Stimulated activated CD8-positive, alpha-beta memory T cell treated with anti-CD3 and anti-CD28 coated beads, Interleukin-4, amount 100 ng/mL, for 1 hour (primary cell): ENCODE measurements at regions not wholly inside any gene's neighbourhood (a gene's known extent, or its start where the extent isn't known, plus 50 kb on each side); places are given as distances from the start of the nearest gene placed in this dataset.

ENCODE experiments used
- DNase-seq, 2 donors: peaks; one replicate each; pipeline ENCODE4 v3.0.0-alpha.2; 2020; ENCODE audit warnings: low read depth in 2 of 2, low spot score in 1 of 2

DNA sequence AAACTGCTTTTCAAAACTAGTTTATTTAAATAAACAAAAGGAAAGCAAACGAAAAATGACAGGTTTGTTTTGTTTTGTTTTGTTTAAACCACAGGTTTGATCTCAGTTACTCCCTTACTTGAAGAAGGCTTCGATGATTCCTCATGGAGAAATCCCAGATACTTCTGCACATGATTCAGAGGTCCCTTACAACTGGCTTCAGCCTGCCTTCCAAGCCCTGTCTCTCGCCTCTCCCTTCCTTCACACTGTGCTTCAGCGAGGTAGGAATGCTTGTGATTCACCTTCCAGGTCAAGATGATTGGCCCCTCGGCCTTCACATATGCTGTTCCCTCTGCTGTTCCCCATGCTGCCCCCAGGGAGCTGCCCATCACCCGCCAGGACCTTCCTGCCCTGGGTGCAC, 104.1 kb upstream of the ITGA6 start:
- no peak for DNase-seq

DNA sequence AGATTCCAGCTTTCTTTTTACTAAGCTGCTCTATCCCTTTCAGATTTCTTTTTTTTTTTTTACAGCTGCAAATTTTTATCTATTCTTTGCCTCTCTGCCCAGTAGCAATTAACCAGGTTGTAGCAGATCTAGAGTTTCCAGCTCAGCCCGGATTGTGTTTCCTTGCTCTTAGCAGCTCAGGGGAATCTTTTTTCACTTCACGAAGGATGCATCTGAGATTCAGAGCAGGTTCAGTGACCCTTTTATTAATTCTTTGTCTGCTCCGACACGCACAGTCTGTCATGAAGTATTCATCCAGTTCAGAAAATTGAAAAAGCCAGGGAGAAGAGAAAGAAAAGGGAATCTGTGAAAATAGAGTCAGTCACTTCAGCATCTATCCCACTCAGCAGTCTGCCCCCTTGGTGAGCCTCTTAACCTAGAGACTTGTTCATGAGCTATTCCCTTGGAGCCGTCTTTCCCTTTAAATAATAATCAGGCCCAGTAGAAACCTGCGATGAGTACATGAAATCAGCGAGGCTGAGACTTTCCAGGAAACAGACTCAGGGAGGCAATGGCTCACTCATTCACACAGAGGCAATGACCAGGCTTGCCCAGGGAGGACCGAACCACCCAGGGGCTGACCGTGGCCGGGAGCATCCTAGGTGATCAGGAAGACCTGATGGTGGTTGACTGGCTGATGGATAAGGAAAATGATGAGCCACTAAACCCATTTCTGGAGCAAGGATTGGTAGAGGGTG, 103.4 kb upstream of the ITGA6 start:
- DNase-seq: no peak

DNA sequence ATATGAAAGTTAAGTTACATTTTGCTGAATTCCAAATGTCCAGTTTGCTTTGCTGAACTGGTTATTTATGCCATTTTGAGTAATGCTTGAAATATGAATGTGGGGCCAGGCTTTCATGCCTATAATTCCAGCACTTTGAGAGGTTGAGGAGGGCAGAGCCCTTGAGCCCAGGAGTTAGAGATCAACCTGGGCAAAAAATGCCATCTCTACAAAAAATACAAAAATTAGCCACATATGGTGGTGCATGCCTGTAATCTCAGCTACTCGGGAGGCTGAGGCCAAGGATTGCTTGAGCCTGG, 101.2 kb upstream of the ITGA6 start:
- no peak for DNase-seq

DNA sequence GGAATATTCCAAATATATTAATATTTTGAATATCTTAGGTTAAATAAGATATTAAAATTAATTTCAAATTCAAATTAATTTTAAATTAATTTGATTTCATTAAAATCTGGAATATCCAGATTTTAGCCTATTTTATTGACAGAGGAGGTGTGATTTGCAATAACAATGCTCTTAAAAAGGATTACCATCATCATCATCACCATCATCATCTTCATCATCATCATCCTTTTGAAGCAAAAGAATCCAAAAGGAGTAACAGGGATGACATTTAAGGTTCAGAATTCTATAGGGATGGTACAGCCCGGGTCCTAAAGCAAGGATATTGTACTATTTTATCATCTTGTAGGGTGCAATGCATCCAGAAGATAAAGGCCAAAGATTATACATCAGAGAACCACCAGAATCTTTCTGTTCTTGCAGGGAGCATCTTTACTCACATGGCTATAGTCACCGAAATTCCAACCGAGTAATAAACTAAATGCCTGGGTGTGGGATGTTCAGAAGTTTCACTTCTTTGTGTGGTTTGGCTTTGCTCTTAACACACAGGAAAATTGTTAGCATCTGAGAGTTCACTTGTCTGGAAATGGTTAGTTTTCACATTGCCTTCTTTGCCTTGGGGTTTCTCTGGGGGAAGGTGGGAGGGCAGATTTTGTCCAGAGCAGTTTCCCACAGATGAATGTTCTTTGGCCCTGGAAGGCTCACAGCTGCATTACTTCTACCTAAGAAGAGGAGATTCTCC, 99.1 kb upstream of the ITGA6 start:
- no peak for DNase-seq

DNA sequence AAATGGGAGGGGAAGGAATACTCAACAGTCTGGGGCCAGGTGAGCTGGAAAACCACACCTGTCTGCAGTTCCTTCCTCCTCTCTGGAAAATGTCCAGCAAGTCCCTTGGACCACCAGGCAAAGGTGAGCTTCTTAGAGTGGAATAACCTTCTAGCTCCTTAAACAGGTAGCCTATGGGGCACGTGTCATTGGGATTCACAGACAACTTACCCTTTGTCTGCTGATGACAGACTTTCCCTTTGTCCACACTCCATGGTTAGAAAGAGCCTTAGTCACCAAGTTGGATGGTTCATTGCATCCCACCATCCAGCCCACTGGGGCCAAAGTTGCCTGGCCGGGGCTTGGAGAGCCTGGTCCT, 98.0 kb upstream of the ITGA6 start:
- DNase-seq: no peak

DNA sequence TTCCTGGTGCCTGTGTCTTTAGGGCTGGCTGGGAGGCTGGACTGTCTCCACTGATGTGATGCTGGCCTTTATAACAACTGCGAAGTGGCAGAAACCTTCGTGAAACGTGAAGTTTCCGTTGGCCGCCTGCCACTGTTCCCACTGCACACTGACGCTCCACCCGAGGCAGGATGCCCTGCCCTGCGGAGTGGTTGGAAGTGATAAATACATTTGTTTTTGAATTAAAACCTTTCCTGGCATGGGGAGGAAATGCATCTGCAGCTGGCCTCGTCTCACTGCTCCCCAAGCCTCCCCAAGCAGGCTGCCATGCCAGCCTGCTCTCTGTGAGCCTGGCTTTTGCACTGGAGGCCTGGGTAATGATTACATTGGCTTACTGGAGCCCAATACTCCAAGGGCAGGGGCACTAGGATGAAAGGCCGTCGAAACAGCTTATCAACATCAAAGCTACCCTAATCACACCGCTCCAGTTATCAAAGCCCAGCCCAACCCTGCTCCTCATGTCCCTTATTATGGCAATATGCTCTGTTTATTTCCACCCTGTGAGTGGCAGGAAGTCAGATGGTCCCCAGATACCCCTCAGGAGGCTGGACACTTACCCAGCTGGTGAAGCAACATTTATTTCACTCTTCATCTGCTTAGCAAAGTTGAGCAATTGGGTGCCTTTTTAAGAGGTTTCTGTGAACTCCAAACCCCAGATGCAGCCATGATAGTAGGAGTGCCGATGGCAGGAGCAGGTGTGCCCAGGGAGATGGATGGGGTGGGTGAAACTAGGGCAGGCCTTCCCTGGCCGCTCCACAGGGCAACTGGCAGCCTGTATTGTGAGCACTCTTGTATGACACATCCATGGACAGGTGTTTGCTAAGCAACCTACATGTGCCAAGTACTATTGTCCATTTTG, 97.4 kb upstream of the ITGA6 start:
- no peak for DNase-seq

DNA sequence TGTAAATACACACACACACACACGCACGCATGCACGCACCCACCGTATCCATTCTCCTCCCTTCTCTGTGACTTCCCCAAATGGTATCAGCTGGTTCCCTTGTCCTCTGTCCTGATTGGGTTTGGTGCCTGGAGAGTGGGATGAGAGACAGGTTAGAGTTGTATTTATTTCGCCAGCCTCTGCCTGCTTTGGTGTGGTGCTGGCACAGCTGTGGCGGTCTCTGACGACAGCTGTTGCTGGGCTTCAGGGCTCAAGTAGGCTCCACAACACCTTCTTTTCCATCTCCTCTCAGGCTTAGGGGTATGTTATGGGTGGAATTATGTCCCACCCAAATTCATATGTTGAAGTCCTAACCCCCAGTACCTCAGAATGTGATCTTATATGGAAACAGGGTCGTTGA, 94.9 kb upstream of the ITGA6 start:
- DNase-seq: no peak

DNA sequence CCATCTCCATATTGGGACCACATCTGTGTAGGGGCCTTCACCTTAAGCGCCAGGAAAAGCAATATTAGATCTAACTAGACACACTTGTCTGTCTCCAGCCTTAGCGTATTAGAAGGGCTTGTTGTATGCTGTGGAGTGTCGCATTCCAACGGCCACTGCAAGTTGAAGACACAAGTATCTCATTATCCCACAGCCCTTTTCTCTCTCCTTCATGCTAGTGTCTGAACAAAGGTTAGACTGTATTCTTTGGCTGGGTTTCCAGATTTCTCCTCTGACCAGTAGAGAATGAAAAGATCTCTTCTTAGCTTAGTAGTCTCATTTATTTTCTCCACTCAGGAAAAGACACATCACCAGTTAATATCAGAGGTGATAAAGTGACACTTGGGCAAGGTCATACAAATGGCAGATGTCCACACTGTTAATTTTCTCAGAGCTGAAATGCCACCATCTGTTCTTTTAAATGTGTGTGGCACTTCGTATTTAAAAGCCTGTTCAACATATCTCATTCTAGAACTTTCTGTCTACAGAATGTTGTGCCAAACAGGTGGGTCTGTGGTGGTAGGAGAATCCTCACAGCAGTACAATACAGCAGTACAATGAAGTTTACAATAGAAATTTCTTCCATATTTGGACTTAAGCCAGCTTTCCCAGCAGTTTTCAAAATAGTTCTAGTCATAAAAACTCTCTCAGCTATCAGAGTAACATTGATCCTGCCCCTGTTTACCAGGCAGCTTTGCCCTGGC, 94.0 kb upstream of the ITGA6 start:
- DNase-seq: no peak

DNA sequence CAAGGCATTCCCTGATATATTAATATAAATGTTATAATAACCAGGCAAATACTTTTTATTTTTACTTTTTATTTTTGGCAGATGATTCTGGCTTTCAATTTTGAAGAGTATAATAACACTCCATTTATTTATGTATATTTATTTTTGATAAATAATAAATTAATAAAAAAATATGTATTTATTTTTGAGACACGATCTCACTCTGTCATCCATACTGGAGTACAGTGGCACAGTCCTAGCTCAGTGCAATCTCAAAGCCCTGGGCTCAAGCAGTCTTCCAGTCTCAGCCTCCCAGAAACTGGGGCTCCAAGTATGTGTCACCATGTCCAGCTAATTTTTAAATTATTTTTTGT, 93.4 kb upstream of the ITGA6 start:
- DNase-seq: no peak

DNA sequence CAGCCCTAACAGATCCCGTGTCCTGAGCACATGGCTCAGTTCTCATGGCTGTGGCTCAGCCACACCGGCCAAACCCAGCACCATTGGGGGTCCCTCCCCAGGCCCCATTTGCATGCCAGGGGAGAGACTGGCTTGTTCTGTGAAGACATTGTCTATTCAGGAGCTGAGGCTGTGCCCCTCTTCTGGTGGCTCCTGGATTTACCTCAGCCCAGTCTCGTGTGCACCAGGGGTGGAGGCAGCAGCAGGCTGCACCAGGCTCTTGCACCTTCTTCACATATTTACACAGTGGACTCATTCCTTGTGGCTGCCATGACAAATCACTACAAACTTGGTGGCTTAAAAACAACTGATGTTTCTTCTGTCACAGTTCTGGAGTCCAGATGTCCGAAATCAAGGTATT, 92.4 kb upstream of the ITGA6 start:
- DNase-seq: no peak

DNA sequence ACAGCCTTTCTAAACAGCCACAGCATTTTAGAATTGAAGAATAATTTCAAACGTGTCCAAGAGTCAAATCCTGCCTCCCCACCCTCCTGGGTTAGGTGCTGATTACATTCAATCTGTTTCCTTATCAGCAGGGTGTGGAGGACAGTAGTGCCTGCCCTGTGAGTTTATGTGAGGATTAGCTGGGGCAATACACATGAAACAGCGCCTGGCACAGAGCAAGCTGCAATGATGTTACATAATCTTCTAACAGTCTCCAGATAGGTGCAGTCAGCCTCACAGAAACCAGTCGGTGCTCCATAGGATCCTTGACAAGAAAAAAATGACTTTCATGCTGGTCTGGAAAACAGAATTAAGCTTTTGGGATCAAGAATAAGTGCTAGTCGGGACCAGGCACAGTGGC, 91.7 kb upstream of the ITGA6 start:
- no peak for DNase-seq

DNA sequence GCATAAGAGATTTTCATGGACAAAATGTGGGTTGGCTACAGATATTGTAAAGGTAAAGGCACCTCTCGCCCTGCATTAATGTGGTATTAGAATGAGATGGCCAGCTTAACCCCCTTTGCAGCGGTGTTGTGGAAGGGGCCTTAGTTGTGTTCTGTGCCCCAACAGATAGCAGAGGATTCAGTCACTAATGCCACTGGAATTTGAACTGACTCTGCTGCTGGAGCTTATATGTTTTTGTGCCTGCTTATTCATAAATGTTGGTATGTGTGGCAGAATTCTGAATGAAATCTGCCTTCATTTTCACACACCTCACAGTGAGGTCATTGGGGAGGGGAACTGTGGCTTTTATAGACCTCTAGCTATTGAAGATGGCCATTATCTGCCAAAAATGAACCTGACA, 90.7 kb upstream of the ITGA6 start:
- DNase-seq: no peak

DNA sequence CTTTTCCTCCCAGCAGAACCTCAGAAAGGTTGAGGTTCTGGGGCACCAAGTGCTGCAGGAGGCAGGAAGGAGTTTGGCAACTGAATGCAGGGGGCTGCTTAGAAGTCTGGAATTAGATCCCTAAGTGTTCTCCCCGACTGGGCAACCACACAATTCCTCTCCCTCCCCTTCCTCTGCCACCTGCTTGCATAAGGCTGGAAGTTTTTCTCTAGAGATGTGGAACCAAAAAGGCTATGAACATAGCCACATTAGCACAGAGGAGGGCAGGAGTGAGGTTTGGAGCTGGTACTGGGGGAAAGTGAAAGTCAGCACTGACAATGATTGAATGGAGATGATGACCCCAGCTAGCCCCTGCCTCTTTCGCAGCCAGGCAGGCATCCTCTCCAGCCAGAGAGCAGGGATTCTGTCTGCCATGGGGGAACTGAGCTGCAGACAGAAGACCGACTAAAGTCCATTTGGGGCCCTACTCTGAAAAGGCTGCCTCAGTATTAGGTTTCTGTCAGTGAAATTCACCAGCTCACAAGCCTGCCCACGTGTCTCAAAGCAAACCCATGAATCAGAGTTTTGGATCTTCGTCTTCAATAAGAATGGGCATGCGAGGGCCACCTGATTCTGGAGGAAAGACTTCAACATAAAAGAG, 87.9 kb upstream of the ITGA6 start:
- no peak for DNase-seq

DNA sequence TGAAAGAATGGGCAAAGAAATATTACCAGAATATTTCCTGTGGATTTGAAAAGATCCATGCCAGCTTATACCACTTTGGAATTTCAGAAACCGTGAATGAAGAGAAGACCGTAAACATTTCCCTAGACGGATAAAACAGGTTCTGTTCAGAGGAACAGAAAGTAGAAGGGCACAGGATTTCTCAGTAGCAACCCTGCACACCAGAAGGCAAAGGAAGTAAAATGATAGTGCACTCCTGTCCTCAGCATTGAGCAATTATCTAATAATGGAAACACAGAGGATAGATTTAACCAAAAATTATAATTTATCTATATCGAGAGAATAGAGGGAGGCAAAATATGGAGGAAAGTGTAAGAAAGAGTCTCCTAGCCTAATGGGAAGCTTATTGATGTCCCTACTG, 87.0 kb upstream of the ITGA6 start:
- DNase-seq: no peak

DNA sequence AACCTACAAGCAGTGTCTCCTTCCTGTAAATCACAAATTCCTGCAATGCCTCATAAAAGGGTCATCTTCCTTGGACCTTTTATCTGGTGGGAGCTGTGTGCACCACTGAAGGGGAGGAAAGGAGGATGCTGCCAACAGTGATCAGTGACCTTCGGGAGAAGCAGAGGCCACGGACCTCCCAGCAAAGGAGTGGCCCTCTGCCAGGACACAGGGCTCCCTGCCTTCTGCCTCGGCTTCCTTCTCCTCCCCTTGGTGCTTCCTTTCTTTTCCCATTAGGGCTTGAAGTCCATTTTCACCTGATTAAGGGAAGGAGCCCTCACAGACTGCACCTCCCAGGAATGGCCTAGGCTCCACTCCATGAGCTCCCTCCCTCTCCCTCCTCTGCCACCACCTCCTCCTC, 85.3 kb upstream of the ITGA6 start:
- DNase-seq: no peak

DNA sequence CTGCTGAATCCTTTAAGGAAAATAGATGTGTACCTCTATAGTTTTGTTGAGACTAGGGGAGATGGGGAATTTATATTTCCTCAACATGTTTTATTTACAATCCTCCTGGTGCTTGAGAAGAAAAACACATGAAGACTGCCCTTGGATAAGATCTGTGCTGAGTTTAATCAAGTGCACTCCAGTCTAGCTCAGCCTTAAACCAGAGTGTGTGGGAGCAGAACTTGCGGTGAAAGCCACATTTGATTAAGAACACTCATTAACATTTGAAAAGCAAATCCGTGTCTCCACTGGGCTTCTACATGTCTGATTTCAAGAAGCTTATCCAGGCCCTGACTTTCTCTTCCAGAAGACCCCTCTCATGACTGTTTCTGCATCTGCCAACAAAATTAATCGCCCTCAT, 84.8 kb upstream of the ITGA6 start:
- DNase-seq: no peak

DNA sequence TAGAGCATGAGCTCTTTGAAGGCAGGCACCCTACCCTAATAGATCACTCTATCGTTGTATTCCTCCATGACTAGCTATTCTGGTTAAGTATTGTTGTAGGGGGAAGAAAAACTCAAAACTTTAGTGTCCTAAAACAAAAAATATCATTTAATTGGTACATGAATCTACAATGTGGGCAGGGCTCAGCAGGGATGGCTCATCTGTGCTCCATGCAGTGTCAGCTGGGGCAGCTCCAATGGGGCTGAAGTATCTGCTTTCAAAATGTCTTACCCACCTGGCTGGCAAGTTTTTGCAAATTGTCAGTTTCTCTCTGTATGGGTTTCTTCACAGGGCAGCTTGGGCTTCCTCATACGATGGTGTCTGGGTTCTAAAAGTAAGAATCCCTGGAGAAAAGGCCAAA, 83.2 kb upstream of the ITGA6 start:
- no peak for DNase-seq

DNA sequence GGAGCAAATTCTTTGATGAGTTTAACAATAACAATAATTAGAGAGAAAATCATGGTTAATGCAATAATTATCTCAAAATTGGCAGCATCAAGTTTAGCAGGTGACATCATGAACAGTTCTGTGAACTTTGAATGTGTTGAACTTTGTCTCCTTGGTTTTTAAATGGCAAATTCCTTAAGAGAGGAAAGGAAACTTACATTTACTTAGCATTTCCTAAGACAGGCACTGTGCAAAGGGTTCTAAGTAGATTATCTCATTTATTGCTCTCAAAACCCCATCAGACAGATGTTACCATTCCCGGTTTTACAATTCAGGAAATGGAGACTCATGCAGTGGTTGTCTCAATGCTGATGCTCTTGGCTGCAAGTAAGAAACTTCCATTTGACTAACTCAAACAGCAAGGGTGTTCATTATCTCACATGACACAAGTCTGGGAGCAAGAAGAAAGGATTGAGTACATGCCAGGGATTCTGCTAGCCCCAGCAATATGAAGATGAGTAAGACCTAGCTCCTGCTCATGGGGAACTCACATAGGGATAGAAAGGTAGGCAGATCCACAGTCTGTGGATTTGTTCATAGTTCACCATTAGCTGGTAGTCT, 81.3 kb upstream of the ITGA6 start:
- DNase-seq: no peak

DNA sequence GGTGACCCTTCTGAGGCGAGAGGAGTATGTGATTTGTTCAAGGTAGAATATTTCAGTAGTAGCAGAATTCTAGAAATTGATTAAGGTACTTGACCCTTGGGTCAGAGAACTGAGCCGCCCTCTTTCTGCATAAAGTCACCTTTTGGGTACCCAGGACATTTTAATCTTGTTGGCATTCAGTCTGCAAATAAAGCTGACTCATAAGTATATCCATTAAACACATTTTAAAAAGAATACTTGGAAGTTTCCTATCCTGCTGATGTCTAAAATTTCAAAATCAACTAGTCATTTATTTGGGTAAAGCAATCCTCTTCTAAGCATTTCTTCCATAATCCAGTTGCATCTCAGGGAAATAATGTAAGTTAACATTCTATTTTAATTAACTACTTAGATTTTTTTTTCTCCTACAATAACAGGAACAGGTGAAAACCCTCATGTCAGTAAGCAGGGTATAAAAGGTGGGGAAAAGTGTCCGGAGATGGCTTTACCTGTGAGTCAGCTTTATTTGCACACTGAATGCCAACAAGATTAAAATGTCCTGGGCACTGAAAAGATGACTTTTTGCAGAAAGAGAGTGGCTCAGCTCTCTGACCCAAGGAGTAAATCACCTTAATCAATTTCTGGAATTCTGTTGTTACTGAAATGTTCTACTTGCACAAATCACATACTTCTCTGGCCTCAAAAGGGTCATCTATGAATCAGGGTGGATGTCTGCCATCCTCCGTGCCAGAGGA, 78.7 kb upstream of the ITGA6 start:
- DNase-seq: no peak

DNA sequence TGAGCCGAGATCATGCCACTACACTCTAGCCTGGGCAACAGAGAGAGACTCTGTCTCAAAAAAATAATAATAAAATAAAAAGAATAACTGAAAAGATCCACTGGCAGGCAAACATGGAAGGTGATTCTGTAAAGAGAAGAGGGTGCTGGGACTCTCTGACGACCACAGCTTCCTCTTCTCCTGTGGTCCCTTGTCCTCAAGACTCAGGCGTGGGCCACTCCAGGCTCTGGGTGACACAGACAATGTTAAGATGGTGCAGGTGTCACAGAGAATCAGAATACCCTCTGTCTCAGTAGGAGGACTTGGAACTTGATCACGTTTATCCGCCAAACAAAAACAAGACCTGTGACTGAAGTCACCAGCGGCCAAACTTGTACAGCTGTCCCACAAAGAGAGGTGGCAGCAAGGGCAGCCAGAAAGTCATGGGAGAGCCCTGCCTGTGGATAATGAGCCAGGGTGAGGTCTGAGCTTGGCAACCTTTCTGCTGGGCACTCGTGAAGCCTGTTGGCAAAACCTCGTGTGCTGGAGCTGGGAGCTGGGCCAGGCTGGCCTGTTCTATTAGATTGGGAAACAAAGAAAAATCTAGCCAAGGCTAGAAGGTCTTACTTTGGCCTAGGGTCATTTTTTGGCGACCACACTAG, 76.4 kb upstream of the ITGA6 start:
- no peak for DNase-seq
